Dedifferentiated amniotic fluid mesenchymal stem cell (primary cell): ENCODE measurements at regions not wholly inside any gene's neighbourhood (a gene's known extent, or its start where the extent isn't known, plus 50 kb on each side); places are given as distances from the start of the nearest gene placed in this dataset.

Experiments used
- DNase-seq: peaks from one replicate; pipeline ENCODE4 v3.0.0-alpha.2; 2016; ENCODE audit errors: extremely low spot score

GRCh38 chr1:192521734-192522133, 53.8 kb upstream of the RGS1 start:
- no peak for DNase-seq

- DNase-seq, result no peak
Observed at GRCh38 chr1:192522673-192523072, 52.9 kb upstream of the RGS1 start.

GRCh38 chr1:192524223-192524622, 51.4 kb upstream of the RGS1 start:
- peak; percentile 55 for DNase-seq
